Right ventricle myocardium superior (tissue), 1 donor: ENCODE measurements at regions not wholly inside any gene's neighbourhood (a gene's known extent, or its start where the extent isn't known, plus 50 kb on each side); places are given as distances from the start of the nearest gene placed in this dataset.
"Not testable (repeated sequence)": the region's sequence is repeated elsewhere in the genome, so short reads cannot be mapped to it uniquely, and the experiment has no call there.

Experiments
- ATAC-seq: fragments of 200-7000 bp; cut with Tn5 transposase; one replicate; pipeline ENCODE4 v1.9.1; 2020; ENCODE audit warnings: mild to moderate bottlenecking; ENCODE audit not compliant: poor library complexity
- DNase-seq: peaks from one replicate; pipeline ENCODE4 v3.0.0-alpha.2; 2020
- intact Hi-C: fragments of 100-400 bp; cut with DNase I; formaldehyde crosslinking; loops from one replicate; pipeline ENCODE4 v1.11.2; 2022
- donor health status: DM: no; HTN: yes; CAD: no; lungs with severe emphysema.

- intact Hi-C loops: no loop called here
- no peak for ATAC-seq
Observed at GRCh38 chr3:145492456-145492855, 668.5 kb downstream of the PLOD2 start.

GRCh38 chr3:145517416-145517815, 643.6 kb downstream of the PLOD2 start:
- DNase-seq, intact Hi-C loops, ATAC-seq: not testable (repeated sequence)

More at GRCh38 chr3:145492456-145492855, 668.5 kb downstream of the PLOD2 start:
- no peak for DNase-seq

GRCh38 chr3:145518639-145519038, 642.3 kb downstream of the PLOD2 start:
- intact Hi-C loops: no loop called here
- DNase-seq (no peak), ATAC-seq (no peak)

GRCh38 chr3:145519398-145520047, 641.5 kb downstream of the PLOD2 start:
- ATAC-seq (no peak), DNase-seq (no peak)
- intact Hi-C loops: no loop called here

GRCh38 chr3:145522179-145522578, 638.8 kb downstream of the PLOD2 start:
- ATAC-seq: no peak
- intact Hi-C loops: no loop called here
- no peak for DNase-seq

- no peak for DNase-seq
- intact Hi-C loops: no loop called here
- peak; percentile 36 for ATAC-seq
Observed at GRCh38 chr3:145522893-145523651, 637.9 kb downstream of the PLOD2 start.

GRCh38 chr3:145531548-145531947, 629.4 kb downstream of the PLOD2 start:
- DNase-seq (no peak), ATAC-seq (peak; percentile 74)
- intact Hi-C loops: no loop called here

GRCh38 chr3:145533696-145534095, 627.3 kb downstream of the PLOD2 start:
- no peak for ATAC-seq
- no peak for DNase-seq
- intact Hi-C loops: no loop called here

GRCh38 chr3:145536461-145536860, 624.5 kb downstream of the PLOD2 start:
- DNase-seq (no peak), ATAC-seq (no peak)
- intact Hi-C loops: no loop called here

- intact Hi-C loops: no loop called here
- ATAC-seq (no peak), DNase-seq (no peak)
Observed at GRCh38 chr3:145550522-145550921, 610.5 kb downstream of the PLOD2 start.

GRCh38 chr3:145557405-145557804, 603.6 kb downstream of the PLOD2 start:
- ATAC-seq (peak; percentile 72), DNase-seq (no peak)
- intact Hi-C loops: no loop called here

- no peak for DNase-seq
- intact Hi-C loops: no loop called here
- ATAC-seq: no peak
Observed at GRCh38 chr3:145578471-145578870, 582.5 kb downstream of the PLOD2 start.

- no peak for ATAC-seq
- DNase-seq: no peak
Observed at GRCh38 chr3:145581694-145582093, 579.3 kb downstream of the PLOD2 start.

GRCh38 chr3:145604851-145605250, 556.1 kb downstream of the PLOD2 start:
- ATAC-seq (no peak), DNase-seq (no peak)
- intact Hi-C loops: no loop called here

More at GRCh38 chr3:145581694-145582093, 579.3 kb downstream of the PLOD2 start:
- intact Hi-C loops: no loop called here

GRCh38 chr3:145620002-145620401, 541.0 kb downstream of the PLOD2 start:
- ATAC-seq (no peak), DNase-seq (no peak)
- intact Hi-C loops: no loop called here

- intact Hi-C loops: no loop called here
- no peak for ATAC-seq
Observed at GRCh38 chr3:145620486-145620885, 540.5 kb downstream of the PLOD2 start.

GRCh38 chr3:145623349-145623748, 537.6 kb downstream of the PLOD2 start:
- DNase-seq (no peak), ATAC-seq (no peak)
- intact Hi-C loops: no loop called here

More at GRCh38 chr3:145620486-145620885, 540.5 kb downstream of the PLOD2 start:
- no peak for DNase-seq

- intact Hi-C loops: no loop called here
- ATAC-seq: no peak
- DNase-seq: no peak
Observed at GRCh38 chr3:145628211-145628610, 532.8 kb downstream of the PLOD2 start.

GRCh38 chr3:145637105-145637504, 523.9 kb downstream of the PLOD2 start:
- ATAC-seq (no peak), DNase-seq (no peak)
- intact Hi-C loops: no loop called here

GRCh38 chr3:145639003-145639606, 521.9 kb downstream of the PLOD2 start:
- no peak for DNase-seq
- intact Hi-C loops: no loop called here
- no peak for ATAC-seq
